Tibial artery (tissue), 4 donors: ENCODE measurements at regions not wholly inside any gene's neighbourhood (a gene's known extent, or its start where the extent isn't known, plus 50 kb on each side); places are given as distances from the start of the nearest gene placed in this dataset.

Experiments used
- DNase-seq, 2 donors: peaks; one replicate each; pipeline ENCODE4 v3.0.0-alpha.2; 2019
- H3K27ac ChIP-seq, 2 donors: fragments of 200-600 bp; sonication (generic) in 1 of 2; 1 replicate in 1 of 2; 2 replicates in 1 of 2; pipeline ENCODE4 v1.5.1; 2018 to 2019; ENCODE audit warnings: mild to moderate bottlenecking in 1 of 2
- H3K27me3 ChIP-seq, 2 donors: fragments of 200-600 bp; sonication (generic) in 1 of 2; one replicate each; pipeline versions ENCODE4 v1.5.1 to v1.6.0; 2016 to 2019
- H3K36me3 ChIP-seq, 3 donors: fragments of 200-600 bp; sonication (generic) in 2 of 3; one replicate each; pipeline ENCODE4 v1.5.1; 2016 to 2019; ENCODE audit warnings: mild to moderate bottlenecking in 2 of 3
- H3K4me1 ChIP-seq, 4 donors: fragments of 200-600 bp; sonication (generic) in 2 of 4; 1 replicate in 3 of 4; 2 replicates in 1 of 4; pipeline ENCODE4 v1.5.1; 2016 to 2019
- H3K4me3 ChIP-seq, 2 donors: fragments of 200-600 bp; sonication (generic) in 1 of 2; 1 replicate in 1 of 2; 2 replicates in 1 of 2; pipeline ENCODE4 v1.5.1; 2018 to 2019; ENCODE audit warnings: mild to moderate bottlenecking in 2 of 2
- H3K9me3 ChIP-seq, 3 donors: fragments of 200-600 bp; sonication (generic) in 1 of 3; one replicate each; pipeline ENCODE4 v1.5.1; 2016 to 2019
- intact Hi-C: fragments of 100-400 bp; cut with DNase I; formaldehyde crosslinking; loops from one replicate; pipeline ENCODE4 v1.15.0; 2023; ENCODE audit warnings: low total_unique reads
- TF ChIP-seq, protein P1 (sequence below), 2 experiments: fragments of 200-600 bp in 1 of 2; fragments of 450-650 bp in 1 of 2; IDR thresholded peaks; one replicate each; pipeline ENCODE4 v1.5.1; 2017 to 2019; ENCODE audit warnings: antibody characterized with exemption in 2 of 2, mild to moderate bottlenecking in 1 of 2, moderate library complexity in 1 of 2

DNA sequence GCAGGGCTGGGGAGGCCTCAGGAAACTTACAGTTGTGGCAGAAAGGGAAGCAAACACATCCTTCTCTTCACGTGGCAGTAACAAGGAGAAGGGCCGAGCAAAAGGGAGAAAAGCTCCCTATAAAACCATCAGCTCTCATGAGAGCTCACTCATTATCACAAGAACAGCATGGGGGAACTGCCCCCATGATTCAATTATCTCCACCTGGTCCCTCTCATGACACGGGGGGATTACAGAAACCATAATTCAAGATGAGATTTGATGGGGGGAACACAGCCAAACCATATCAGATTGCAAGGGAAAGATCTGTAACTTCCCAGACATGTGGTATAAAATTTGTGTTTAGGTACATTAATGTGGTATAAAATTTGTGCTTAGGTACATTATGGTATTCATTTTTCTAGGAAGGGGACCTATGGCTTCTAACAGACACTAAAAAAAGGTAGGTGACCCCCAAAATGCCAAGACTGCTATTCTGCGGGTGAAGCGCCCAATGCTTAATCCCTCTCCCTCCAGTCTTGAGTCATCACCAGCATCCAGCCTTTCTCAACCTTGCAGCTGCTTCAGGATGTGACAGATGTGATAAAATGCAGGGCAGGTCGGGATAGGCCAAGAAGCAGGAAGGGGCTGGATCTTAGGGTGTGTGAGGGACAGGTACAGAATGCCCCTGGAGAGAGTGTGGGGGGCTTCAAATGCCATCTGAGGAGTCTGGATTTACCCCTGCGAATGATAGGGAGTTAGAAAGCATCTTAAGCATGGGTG is 57.7 kb upstream of the AMPD3 start:
- intact Hi-C loops, result no loop called here
- H3K4me1 ChIP-seq, result peaks cover 0 to 3% (median 0%) of the 10 kb centered on the region in 4 donors
- TF ChIP-seq, protein P1, sequence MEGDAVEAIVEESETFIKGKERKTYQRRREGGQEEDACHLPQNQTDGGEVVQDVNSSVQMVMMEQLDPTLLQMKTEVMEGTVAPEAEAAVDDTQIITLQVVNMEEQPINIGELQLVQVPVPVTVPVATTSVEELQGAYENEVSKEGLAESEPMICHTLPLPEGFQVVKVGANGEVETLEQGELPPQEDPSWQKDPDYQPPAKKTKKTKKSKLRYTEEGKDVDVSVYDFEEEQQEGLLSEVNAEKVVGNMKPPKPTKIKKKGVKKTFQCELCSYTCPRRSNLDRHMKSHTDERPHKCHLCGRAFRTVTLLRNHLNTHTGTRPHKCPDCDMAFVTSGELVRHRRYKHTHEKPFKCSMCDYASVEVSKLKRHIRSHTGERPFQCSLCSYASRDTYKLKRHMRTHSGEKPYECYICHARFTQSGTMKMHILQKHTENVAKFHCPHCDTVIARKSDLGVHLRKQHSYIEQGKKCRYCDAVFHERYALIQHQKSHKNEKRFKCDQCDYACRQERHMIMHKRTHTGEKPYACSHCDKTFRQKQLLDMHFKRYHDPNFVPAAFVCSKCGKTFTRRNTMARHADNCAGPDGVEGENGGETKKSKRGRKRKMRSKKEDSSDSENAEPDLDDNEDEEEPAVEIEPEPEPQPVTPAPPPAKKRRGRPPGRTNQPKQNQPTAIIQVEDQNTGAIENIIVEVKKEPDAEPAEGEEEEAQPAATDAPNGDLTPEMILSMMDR (IDR thresholded peaks at IDR 0.05), result no peak

DNA sequence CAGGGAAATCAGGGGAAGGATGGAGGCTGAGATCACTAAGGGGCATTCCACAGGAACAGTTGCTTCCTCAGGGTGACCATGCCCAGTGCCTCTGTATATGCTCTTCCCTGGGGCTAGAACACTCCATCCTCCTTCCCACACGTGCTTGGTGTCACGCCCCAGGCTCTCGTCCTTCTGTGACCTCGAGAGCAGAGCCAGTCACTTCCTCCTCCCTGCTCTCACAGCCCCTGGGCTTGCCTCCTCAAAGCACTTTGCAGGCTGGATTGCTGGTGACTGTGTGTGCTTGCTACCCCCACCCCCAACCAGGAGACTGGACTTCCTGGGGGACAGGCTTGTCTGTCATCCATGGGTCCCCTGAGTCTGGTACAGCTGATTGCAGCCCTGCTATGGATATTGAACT is 56.5 kb upstream of the AMPD3 start:
- Histone ChIP-seq H3K27me3 (no peaks in the 10 kb centered on the region), H3K27ac (no peak overlapping the region), H3K4me1 (peaks cover 0 to 3% (median 0%) of the 10 kb centered on the region in 4 donors), H3K36me3 (no peaks in the 10 kb centered on the region), H3K9me3 (no peaks in the 10 kb centered on the region), H3K4me3 (no peak overlapping the region)
- intact Hi-C loops, result no loop called here
- TF ChIP-seq, protein P1 (IDR thresholded peaks at IDR 0.05), result no peak
- DNase-seq, result peak in 1 of 2 donors; percentile 73

More for the DNA sequence above, 57.7 kb upstream of the AMPD3 start:
- Histone ChIP-seq H3K27me3 (no peaks in the 10 kb centered on the region), H3K9me3 (no peaks in the 10 kb centered on the region), H3K4me3 (no peak overlapping the region), H3K36me3 (no peaks in the 10 kb centered on the region), H3K27ac (no peak overlapping the region)
- no peak for DNase-seq

DNA sequence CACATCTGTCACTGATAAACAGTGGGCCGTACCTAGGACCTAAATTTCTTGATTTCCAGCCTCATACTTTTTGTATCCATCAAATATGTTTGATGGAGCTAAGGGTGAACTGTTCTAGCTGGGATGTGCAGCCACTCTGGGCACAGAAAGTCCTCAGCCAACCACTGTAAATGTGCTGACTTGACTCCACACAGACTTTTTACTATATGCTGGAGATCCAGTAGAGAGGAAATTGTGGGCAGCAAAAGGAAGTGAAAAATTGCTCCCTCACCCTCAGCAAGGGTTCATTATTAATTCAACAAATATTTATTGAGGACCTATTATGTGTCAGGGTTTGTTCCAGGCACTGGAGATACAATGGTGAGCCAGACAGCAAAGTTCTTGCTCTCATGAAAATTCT is 54.2 kb upstream of the AMPD3 start:
- Histone ChIP-seq H3K36me3 (no peaks in the 10 kb centered on the region), H3K4me1 (peaks cover 0 to 3% (median 0%) of the 10 kb centered on the region in 4 donors), H3K4me3 (no peak overlapping the region), H3K27me3 (no peaks in the 10 kb centered on the region), H3K9me3 (no peaks in the 10 kb centered on the region), H3K27ac (no peak overlapping the region)
- DNase-seq, result no peak
- intact Hi-C loops, result loop anchor here (10.0 kb wide), 1 partner anchor 164 kb away; the partner anchor contains the start of gene LYVE1
- TF ChIP-seq, protein P1 (IDR thresholded peaks at IDR 0.05), result no peak

DNA sequence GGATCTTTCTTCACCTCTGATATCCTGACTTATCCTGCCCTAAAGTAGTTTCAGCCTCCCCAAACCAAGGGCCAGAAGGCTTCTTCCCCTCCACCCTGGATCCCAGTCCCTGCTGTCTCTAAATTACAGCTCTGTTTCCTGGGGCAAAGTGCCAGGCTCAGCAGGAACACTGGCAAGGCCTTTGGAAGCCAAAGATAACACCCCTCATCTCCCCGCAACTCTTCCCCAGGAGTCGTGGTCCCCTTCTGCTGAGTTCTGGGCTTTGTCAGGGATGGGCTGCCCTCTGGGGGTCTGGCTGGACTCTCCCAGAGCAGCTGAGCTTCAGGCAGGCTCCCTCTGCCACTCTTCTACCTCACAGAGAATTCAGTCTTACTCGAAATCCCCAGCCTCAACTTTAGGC is 53.8 kb upstream of the AMPD3 start:
- no peak overlapping the region for H3K27ac ChIP-seq
- TF ChIP-seq, protein P1 (IDR thresholded peaks at IDR 0.05), result no peak
- peaks cover 0 to 3% (median under 1%) of the 10 kb centered on the region in 4 donors for H3K4me1 ChIP-seq
- intact Hi-C loops, result loop anchor here (10.0 kb wide), 1 partner anchor 164 kb away; the partner anchor contains the start of gene LYVE1
- H3K27me3 ChIP-seq, result no peaks in the 10 kb centered on the region
- H3K4me3 ChIP-seq, result no peak overlapping the region
- no peak for DNase-seq
- no peaks in the 10 kb centered on the region for H3K36me3 ChIP-seq
- no peaks in the 10 kb centered on the region for H3K9me3 ChIP-seq

DNA sequence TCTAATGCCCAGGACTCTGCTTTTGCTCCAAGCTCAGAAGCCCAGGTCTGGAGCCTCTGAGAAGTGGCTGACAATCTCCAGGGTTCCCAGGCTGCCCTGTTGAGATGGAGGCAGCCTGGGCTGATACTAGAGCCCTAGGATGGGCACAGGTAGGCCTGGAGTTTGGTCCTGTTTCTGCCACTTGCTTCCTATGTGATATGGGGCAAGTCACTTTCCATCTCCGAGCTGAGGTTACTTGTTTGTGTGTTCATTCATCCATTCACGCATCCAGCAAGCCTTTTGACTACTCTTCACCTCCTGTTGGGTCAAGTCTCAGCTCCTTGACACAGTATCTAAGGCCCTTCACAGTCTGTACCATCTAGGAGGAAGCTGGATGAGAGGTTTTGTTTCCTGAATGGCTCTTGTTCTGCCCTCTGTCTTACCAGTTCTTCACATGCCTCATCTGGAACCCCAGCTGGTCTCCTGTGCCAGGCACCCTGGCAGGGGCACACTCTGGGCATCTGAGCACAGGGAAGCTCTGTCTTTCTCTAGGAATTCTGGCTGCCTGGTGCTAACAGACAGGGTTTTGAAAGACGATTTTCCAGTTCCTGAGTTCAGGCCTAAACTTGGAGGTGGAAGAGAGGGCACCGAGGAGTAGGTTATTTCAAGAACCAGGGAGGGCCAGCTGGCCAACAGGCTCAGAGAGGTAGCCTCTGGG is 53.2 kb upstream of the AMPD3 start:
- Histone ChIP-seq H3K4me3 (no peak overlapping the region), H3K27me3 (no peaks in the 10 kb centered on the region), H3K9me3 (no peaks in the 10 kb centered on the region), H3K4me1 (peaks cover 0 to 7% (median 2%) of the 10 kb centered on the region in 4 donors), H3K27ac (no peak overlapping the region), H3K36me3 (no peaks in the 10 kb centered on the region)
- no peak for DNase-seq
- intact Hi-C loops, result loop anchor here (10.0 kb wide), 1 partner anchor 163 kb away; the partner anchor contains the start of gene LYVE1
- TF ChIP-seq, protein P1 (IDR thresholded peaks at IDR 0.05), result no peak
